ENCODE measurements at regions not wholly inside any gene's neighbourhood (a gene's known extent, or its start where the extent isn't known, plus 50 kb on each side); places are given as distances from the start of the nearest gene placed in this dataset.

DNA sequence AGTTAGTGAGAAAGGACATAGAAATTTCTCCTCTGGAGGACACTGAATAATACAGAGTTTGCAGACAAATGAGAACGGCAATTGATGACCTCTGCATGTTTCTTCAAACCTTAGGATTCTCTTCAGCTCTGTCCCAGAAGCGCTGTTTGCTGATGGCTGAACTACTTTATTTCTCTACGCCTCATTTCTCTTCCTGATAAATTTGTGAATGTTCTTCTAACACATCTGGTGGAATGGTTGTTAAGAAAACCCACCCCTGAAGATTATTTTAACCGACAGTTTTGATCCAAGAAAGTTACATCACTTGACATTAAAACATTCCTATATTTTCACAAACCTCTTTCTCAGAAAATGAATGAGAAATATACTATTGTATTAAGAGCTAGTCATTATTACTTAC lies 1150.6 kb downstream of the DTWD2 start:
- TF ChIP-seq CTCF (IDR thresholded peaks at IDR 0.05; ENCODE audit: low read depth, low read length, poor library complexity, severe bottlenecking) (no peak), EZH2phosphoT487 (IDR thresholded peaks at IDR 0.05; ENCODE audit: borderline replicate concordance, low read length) (no peak)
